Spleen (tissue), 11 donors: ENCODE measurements at regions not wholly inside any gene's neighbourhood (a gene's known extent, or its start where the extent isn't known, plus 50 kb on each side); places are given as distances from the start of the nearest gene placed in this dataset.

Source experiments
- DNase-seq: peaks from one replicate; pipeline ENCODE4 v3.0.0-alpha.2; 2020
- H3K27ac ChIP-seq, 8 donors: fragments of 200-600 bp; sonication (generic) in 7 of 8; 1 replicate in 4 of 8; 2 replicates in 4 of 8; pipeline versions ENCODE4 v1.5.0 to v1.8.0; 2016 to 2021; ENCODE audit warnings: inconsistent platforms in 4 of 8, mild to moderate bottlenecking in 4 of 8, moderate library complexity in 1 of 8
- H3K27me3 ChIP-seq, 7 donors: fragments of 200-600 bp; sonication (generic) in 6 of 7; replicated peaks in 1 of 7; 1 replicate in 4 of 7; 2 replicates in 3 of 7; pipeline versions ENCODE4 v1.5.0 to v1.8.0; 2016 to 2021; ENCODE audit warnings: inconsistent platforms in 3 of 7, mild to moderate bottlenecking in 1 of 7
- H3K36me3 ChIP-seq, 6 donors: fragments of 200-600 bp; sonication (generic) in 5 of 6; 1 replicate in 4 of 6; 2 replicates in 2 of 6; pipeline versions ENCODE4 v1.5.0 to v1.8.0; 2016 to 2021; ENCODE audit warnings: inconsistent platforms in 2 of 6
- H3K4me1 ChIP-seq, 6 donors: fragments of 200-600 bp; sonication (generic) in 5 of 6; 1 replicate in 3 of 6; 2 replicates in 3 of 6; pipeline versions ENCODE4 v1.5.0 to v1.8.0; 2016 to 2021; ENCODE audit warnings: inconsistent platforms in 3 of 6
- H3K4me3 ChIP-seq, 8 donors: fragments of 200-600 bp; sonication (generic) in 7 of 8; 1 replicate in 4 of 8; 2 replicates in 4 of 8; pipeline versions ENCODE4 v1.5.0 to v1.8.0; 2016 to 2021; ENCODE audit warnings: inconsistent platforms in 4 of 8, mild to moderate bottlenecking in 4 of 8, moderate library complexity in 2 of 8
- H3K9me3 ChIP-seq, 8 donors: fragments of 200-600 bp; sonication (generic) in 7 of 8; 1 replicate in 4 of 8; 2 replicates in 4 of 8; pipeline versions ENCODE4 v1.5.0 to v1.8.0; 2016 to 2021; ENCODE audit warnings: inconsistent platforms in 4 of 8
- POLR2A ChIP-seq, 3 donors: fragments of 450-650 bp; IDR thresholded peaks; one replicate each; pipeline ENCODE4 v1.5.1; 2017; ENCODE audit warnings: antibody characterized with exemption in 3 of 3, mild to moderate bottlenecking in 1 of 3
- POLR2AphosphoS5 ChIP-seq, 3 donors: sonication (generic); formaldehyde crosslinking; IDR thresholded peaks; one replicate each; pipeline ENCODE4 v1.5.1; 2017; ENCODE audit warnings: antibody characterized with exemption in 3 of 3
- whole genome bisulfite sequencing, 5 donors: extraction: QIAGEN DNeasy Blood & Tissue Kit in 3 of 5; methylation state at CpG; one replicate each; pipeline versions ENCODE4 v1.1.5 to v1.1.7; 2013 to 2018; 5-methylcytosine and 5-hydroxymethylcytosine counted together
- intact Hi-C: fragments of 100-400 bp; cut with DNase I; formaldehyde crosslinking; loops from one replicate; pipeline ENCODE4 v1.15.0; 2023; ENCODE audit warnings: low total_unique reads
- TF ChIP-seq, protein P1 (sequence below), 11 experiments: fragments of 200-600 bp in 7 of 11; fragments of 450-650 bp in 4 of 11; sonication (generic) in 4 of 11; IDR thresholded peaks in 8 of 11; conservative IDR thresholded peaks in 3 of 11; 1 replicate in 7 of 11; 2 replicates in 4 of 11; pipeline versions ENCODE4 v1.4.0 to v1.8.0; 2016 to 2021; ENCODE audit warnings: antibody characterized with exemption in 11 of 11, inconsistent platforms in 4 of 11, mild to moderate bottlenecking in 1 of 11
- donor health status: healthy with polysubstance abuse.
- donor health status: DM: no; HTN: no; CAD: no; lungs with moderate emphysema.
- donor health status: DM: no; HTN: no; CAD: no.
- donor health status: Bipolar disorder and iron deficiency.
- donor health status: healthy.
- donor health status: DM: no; HTN: no; CAD: no.
- donor health status: DM: yes; HTN: yes; CAD: no.

DNA sequence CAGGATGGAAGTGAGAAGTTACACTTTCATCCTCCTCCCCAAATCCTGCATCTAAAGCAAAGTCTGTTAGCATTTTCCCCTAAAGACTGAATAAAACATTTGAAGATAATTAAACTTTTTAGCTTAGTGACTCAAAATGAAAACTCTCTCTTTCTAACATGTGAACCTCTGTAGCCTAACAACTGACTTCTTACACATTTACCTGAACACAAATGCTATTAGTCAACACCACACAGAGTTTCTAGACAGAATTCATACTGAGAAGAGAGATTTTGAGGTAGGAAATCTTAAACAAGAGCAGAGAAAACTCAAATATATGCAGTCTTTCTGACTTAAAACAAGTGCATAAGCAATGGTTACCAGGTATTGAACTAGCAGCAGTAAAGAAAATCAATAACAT, 149.9 kb upstream of the SMLR1 start:
- intact Hi-C loops = no loop called here
- Histone ChIP-seq H3K36me3 (no peaks in the 10 kb centered on the region), H3K27ac (no peak overlapping the region), H3K4me1 (no peaks in the 10 kb centered on the region), H3K27me3 (no peaks in the 10 kb centered on the region), H3K9me3 (peaks cover 0 to 16% (median 10%) of the 10 kb centered on the region in 8 donors), H3K4me3 (no peak overlapping the region)
- DNase-seq = no peak
- TF ChIP-seq, protein P1, sequence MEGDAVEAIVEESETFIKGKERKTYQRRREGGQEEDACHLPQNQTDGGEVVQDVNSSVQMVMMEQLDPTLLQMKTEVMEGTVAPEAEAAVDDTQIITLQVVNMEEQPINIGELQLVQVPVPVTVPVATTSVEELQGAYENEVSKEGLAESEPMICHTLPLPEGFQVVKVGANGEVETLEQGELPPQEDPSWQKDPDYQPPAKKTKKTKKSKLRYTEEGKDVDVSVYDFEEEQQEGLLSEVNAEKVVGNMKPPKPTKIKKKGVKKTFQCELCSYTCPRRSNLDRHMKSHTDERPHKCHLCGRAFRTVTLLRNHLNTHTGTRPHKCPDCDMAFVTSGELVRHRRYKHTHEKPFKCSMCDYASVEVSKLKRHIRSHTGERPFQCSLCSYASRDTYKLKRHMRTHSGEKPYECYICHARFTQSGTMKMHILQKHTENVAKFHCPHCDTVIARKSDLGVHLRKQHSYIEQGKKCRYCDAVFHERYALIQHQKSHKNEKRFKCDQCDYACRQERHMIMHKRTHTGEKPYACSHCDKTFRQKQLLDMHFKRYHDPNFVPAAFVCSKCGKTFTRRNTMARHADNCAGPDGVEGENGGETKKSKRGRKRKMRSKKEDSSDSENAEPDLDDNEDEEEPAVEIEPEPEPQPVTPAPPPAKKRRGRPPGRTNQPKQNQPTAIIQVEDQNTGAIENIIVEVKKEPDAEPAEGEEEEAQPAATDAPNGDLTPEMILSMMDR (IDR thresholded peaks at IDR 0.05 in 8 of 11, conservative IDR thresholded peaks at IDR 0.05 in 3 of 11) = no peak
- TF ChIP-seq POLR2A (IDR thresholded peaks at IDR 0.05) = no peak

- DNase-seq = no peak
- H3K27ac ChIP-seq = no peak overlapping the region
- TF ChIP-seq POLR2AphosphoS5 (IDR thresholded peaks at IDR 0.05) = no peak
- no peak overlapping the region for H3K4me3 ChIP-seq
- no peaks in the 10 kb centered on the region for H3K27me3 ChIP-seq
- peaks cover 0 to 16% (median 10%) of the 10 kb centered on the region in 8 donors for H3K9me3 ChIP-seq
- no peaks in the 10 kb centered on the region for H3K36me3 ChIP-seq
- intact Hi-C loops = no loop called here
- WGBS, 5 donors = 57 to 87% (median 69%) methylated on average over 3 of the region's 3 CpGs
- no peaks in the 10 kb centered on the region for H3K4me1 ChIP-seq
Measured at GRCh38 chr6:130677766-130678165, 149.4 kb upstream of the SMLR1 start.

- Histone ChIP-seq H3K36me3 (no peaks in the 10 kb centered on the region), H3K4me3 (no peak overlapping the region), H3K27me3 (no peaks in the 10 kb centered on the region), H3K9me3 (peaks cover 0 to 16% (median 10%) of the 10 kb centered on the region in 8 donors), H3K4me1 (no peaks in the 10 kb centered on the region), H3K27ac (no peak overlapping the region)
- no peak for DNase-seq
- intact Hi-C loops = no loop called here
- WGBS, 5 donors = 34 to 69% (median 59%) methylated on average over 2 of the region's 2 CpGs
- TF ChIP-seq POLR2AphosphoS5 (IDR thresholded peaks at IDR 0.05) (no peak), POLR2A (IDR thresholded peaks at IDR 0.05) (no peak)
- TF ChIP-seq, protein P1 (IDR thresholded peaks at IDR 0.05 in 8 of 11, conservative IDR thresholded peaks at IDR 0.05 in 3 of 11) = no peak
Measured at GRCh38 chr6:130679684-130680083, 147.5 kb upstream of the SMLR1 start.

GRCh38 chr6:130680116-130680515, 147.1 kb upstream of the SMLR1 start:
- H3K4me3 ChIP-seq = no peak overlapping the region
- TF ChIP-seq, protein P1 (IDR thresholded peaks at IDR 0.05 in 8 of 11, conservative IDR thresholded peaks at IDR 0.05 in 3 of 11) = no peak
- TF ChIP-seq POLR2AphosphoS5 (IDR thresholded peaks at IDR 0.05) = no peak
- H3K36me3 ChIP-seq = no peaks in the 10 kb centered on the region
- DNase-seq = no peak
- intact Hi-C loops = no loop called here
- H3K27me3 ChIP-seq = no peaks in the 10 kb centered on the region
- WGBS, 5 donors = 50 to 81% (median 66%) methylated on average over 3 of the region's 3 CpGs
- H3K9me3 ChIP-seq = peaks cover 0 to 16% (median 10%) of the 10 kb centered on the region in 8 donors
- H3K4me1 ChIP-seq = no peaks in the 10 kb centered on the region
- H3K27ac ChIP-seq = no peak overlapping the region

GRCh38 chr6:130681028-130681427, 146.2 kb upstream of the SMLR1 start:
- H3K27ac ChIP-seq = no peak overlapping the region
- H3K4me3 ChIP-seq = no peak overlapping the region
- no peak for TF ChIP-seq POLR2A (IDR thresholded peaks at IDR 0.05)
- no peak for TF ChIP-seq POLR2AphosphoS5 (IDR thresholded peaks at IDR 0.05)
- TF ChIP-seq, protein P1 (IDR thresholded peaks at IDR 0.05 in 8 of 11, conservative IDR thresholded peaks at IDR 0.05 in 3 of 11) = no peak
- WGBS, 5 donors = 52 to 68% (median 65%) methylated on average over 1 of the region's 1 CpG
- no peaks in the 10 kb centered on the region for H3K36me3 ChIP-seq
- H3K4me1 ChIP-seq = no peaks in the 10 kb centered on the region
- intact Hi-C loops = no loop called here
- peaks cover 0 to 16% (median 10%) of the 10 kb centered on the region in 8 donors for H3K9me3 ChIP-seq
- no peak for DNase-seq
- H3K27me3 ChIP-seq = no peaks in the 10 kb centered on the region
